Testis (tissue), 2 donors: ENCODE measurements at regions not wholly inside any gene's neighbourhood (a gene's known extent, or its start where the extent isn't known, plus 50 kb on each side); places are given as distances from the start of the nearest gene placed in this dataset.

Experiments
- CTCF ChIP-seq, 3 experiments: fragments of 450-650 bp in 2 of 3; fragments of 200-600 bp in 1 of 3; sonication (generic) in 1 of 3; IDR thresholded peaks; one replicate each; pipeline ENCODE4 v1.5.1; 2016 to 2019; ENCODE audit warnings: antibody characterized with exemption in 3 of 3, mild to moderate bottlenecking in 2 of 3, moderate library complexity in 1 of 3
- POLR2A ChIP-seq: fragments of 450-650 bp; IDR thresholded peaks from one replicate; pipeline ENCODE4 v1.6.1; 2017; ENCODE audit warnings: antibody characterized with exemption, mild to moderate bottlenecking, moderate library complexity

DNA sequence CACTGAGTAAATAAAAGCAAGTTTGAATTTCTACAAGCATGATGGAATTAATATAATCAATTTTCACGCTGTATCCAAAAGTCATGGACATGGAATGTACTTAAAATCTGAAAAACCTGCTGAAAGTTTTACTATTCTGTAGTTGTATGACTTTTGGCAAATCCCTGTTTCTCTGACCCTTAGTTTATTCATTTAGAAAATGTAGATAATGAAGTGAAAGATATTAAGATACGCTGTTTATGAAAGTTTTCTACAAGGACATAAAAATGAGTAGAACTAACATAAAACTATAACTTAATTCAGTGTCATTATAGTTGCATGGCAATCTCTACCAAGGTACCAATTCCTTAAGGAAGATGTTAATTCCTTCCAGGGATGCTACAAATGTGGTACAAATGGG is 363.2 kb upstream of the MPDZ start:
- TF ChIP-seq CTCF (IDR thresholded peaks at IDR 0.05) (no peak), POLR2A (no peak)
